B cell (primary cell): ENCODE measurements at regions not wholly inside any gene's neighbourhood (a gene's known extent, or its start where the extent isn't known, plus 50 kb on each side); places are given as distances from the start of the nearest gene placed in this dataset.

Experiments
- ATAC-seq: fragments of 200-7000 bp; cut with Tn5 transposase; one replicate; pipeline ENCODE4 v1.10.0; 2021; ENCODE audit warnings: low read depth, mild to moderate bottlenecking, moderate number of reproducible peaks, moderate library complexity
- CTCF ChIA-PET: fragments of 350-600 bp; sonication (Branson Sonifier 250); formaldehyde crosslinking; loops from one replicate; lab custom pipeline; 2021; ENCODE audit warnings: antibody characterized with exemption, inconsistent platforms; lab: Charles Lee
- POLR2A ChIA-PET: fragments of 350-600 bp; sonication (Branson Sonifier 250); formaldehyde crosslinking; loops from one replicate; lab custom pipeline; 2021; ENCODE audit warnings: antibody characterized with exemption; lab: Charles Lee
- DNase-seq: peaks from one replicate; pipeline ENCODE4 v3.0.0; 2013
- H2AFZ ChIP-seq: 2 replicates; pipeline ENCODE4 v1.6.1; 2012; ENCODE audit warnings: mild to moderate bottlenecking, low read depth, low read length; ENCODE audit not compliant: insufficient read depth, poor library complexity, severe bottlenecking
- H3K27ac ChIP-seq, 2 donors: 1 replicate in 1 of 2; 2 replicates in 1 of 2; pipeline ENCODE4 v1.5.1; 2012 to 2013; ENCODE audit warnings: low read length in 2 of 2, mild to moderate bottlenecking in 2 of 2, moderate library complexity in 1 of 2
- H3K27me3 ChIP-seq, 4 experiments: fragments of 200-600 bp in 1 of 4; sonication (generic) in 1 of 4; replicated peaks in 1 of 4; 1 replicate in 2 of 4; 2 replicates in 2 of 4; pipeline versions ENCODE4 v1.6.1 to v1.7.0; 2013 to 2016; ENCODE audit warnings: low read length in 3 of 4, mild to moderate bottlenecking in 2 of 4, mixed read lengths in 1 of 4, moderate library complexity in 1 of 4; ENCODE audit not compliant: insufficient read depth in 4 of 4, control insufficient read depth in 3 of 4; ENCODE audit errors: control extremely low read depth in 1 of 4
- H3K36me3 ChIP-seq, 2 experiments: replicated peaks in 1 of 2; 1 replicate in 1 of 2; 2 replicates in 1 of 2; pipeline versions ENCODE4 v1.6.1 to v1.7.1; 2013; ENCODE audit warnings: low read length in 1 of 2; ENCODE audit not compliant: insufficient read depth in 2 of 2, control insufficient read depth in 1 of 2; ENCODE audit errors: control extremely low read depth in 1 of 2, extremely low read depth in 1 of 2
- H3K4me1 ChIP-seq, 2 donors: fragments of 200-600 bp in 1 of 2; sonication (generic) in 1 of 2; 1 replicate in 1 of 2; 2 replicates in 1 of 2; pipeline versions ENCODE4 v1.5.1 to v1.6.1; 2013 to 2017; ENCODE audit warnings: low read length in 2 of 2; ENCODE audit not compliant: control insufficient read depth in 2 of 2, insufficient read depth in 2 of 2
- H3K4me2 ChIP-seq: replicated peaks from 2 replicates; pipeline ENCODE3; 2012; ENCODE audit warnings: mild to moderate bottlenecking, low read depth, low read length; ENCODE audit not compliant: poor library complexity, severe bottlenecking
- H3K4me3 ChIP-seq, 5 experiments: fragments of 200-600 bp in 1 of 5; sonication (generic) in 1 of 5; 1 replicate in 3 of 5; 2 replicates in 2 of 5; pipeline versions ENCODE4 v1.5.1 to v1.7.0; 2011 to 2016; ENCODE audit warnings: low read length in 4 of 5, mild to moderate bottlenecking in 4 of 5, low read depth in 2 of 5, control low read depth in 1 of 5, moderate library complexity in 1 of 5; ENCODE audit not compliant: insufficient read depth in 1 of 5; ENCODE audit errors: control extremely low read depth in 1 of 5, extremely low read depth in 1 of 5
- H3K79me2 ChIP-seq: fragments of 200-600 bp; sonication (generic); one replicate; pipeline ENCODE4 v1.6.0; 2016; ENCODE audit warnings: low read length; ENCODE audit not compliant: control insufficient read depth, insufficient read depth
- H3K9ac ChIP-seq: fragments of 200-600 bp; sonication (generic); 2 replicates; pipeline ENCODE4 v1.6.1; 2017; ENCODE audit warnings: mild to moderate bottlenecking, low read length, moderate library complexity
- H3K9me3 ChIP-seq, 3 donors: one replicate each; pipeline versions ENCODE4 v1.6.1 to v1.7.1; 2013; ENCODE audit warnings: low read length in 2 of 3; ENCODE audit not compliant: control insufficient read depth in 2 of 3, insufficient read depth in 1 of 3; ENCODE audit errors: control extremely low read depth in 1 of 3
- H4K20me1 ChIP-seq: 2 replicates; pipeline ENCODE4 v1.6.0; 2012; ENCODE audit warnings: mild to moderate bottlenecking, low read length; ENCODE audit not compliant: insufficient read depth, control insufficient read depth, poor library complexity, severe bottlenecking
- H3K27ac Mint-ChIP-seq: one replicate; pipeline ENCODE4 v1.8.0; 2021; ENCODE audit warnings: mixed read lengths
- H3K27me3 Mint-ChIP-seq: one replicate; pipeline ENCODE4 v1.8.0; 2021; ENCODE audit warnings: mixed read lengths
- H3K4me1 Mint-ChIP-seq: one replicate; pipeline ENCODE4 v1.8.0; 2021; ENCODE audit warnings: mixed read lengths
- H3K4me3 Mint-ChIP-seq: one replicate; pipeline ENCODE4 v1.8.0; 2021; ENCODE audit warnings: mixed read lengths
- H3K9me3 Mint-ChIP-seq: one replicate; pipeline ENCODE4 v1.8.0; 2022; ENCODE audit warnings: mixed read lengths; ENCODE audit not compliant: insufficient read depth
- EZH2 ChIP-seq: IDR thresholded peaks from 2 replicates; pipeline ENCODE4 v1.6.1; 2012; ENCODE audit warnings: borderline replicate concordance, low read depth, mild to moderate bottlenecking, moderate library complexity, low read length; ENCODE audit not compliant: insufficient read depth, poor library complexity, severe bottlenecking
- WGBS: methylation state at CpG from one replicate; pipeline ENCODE4 v1.1.5; 2013; ENCODE audit warnings: missing lambda C conversion rate; ENCODE audit not compliant: insufficient coverage; 5-methylcytosine and 5-hydroxymethylcytosine counted together
- intact Hi-C: fragments of 100-400 bp; cut with micrococcal nuclease; formaldehyde crosslinking; loops from one replicate; pipeline ENCODE4 v1.10.0; 2022
- TF ChIP-seq, protein P1 (sequence below): fragments of 200-600 bp; IDR thresholded peaks from one replicate; pipeline ENCODE4 v1.8.0; 2022; ENCODE audit warnings: antibody characterized with exemption, mild to moderate bottlenecking

DNA sequence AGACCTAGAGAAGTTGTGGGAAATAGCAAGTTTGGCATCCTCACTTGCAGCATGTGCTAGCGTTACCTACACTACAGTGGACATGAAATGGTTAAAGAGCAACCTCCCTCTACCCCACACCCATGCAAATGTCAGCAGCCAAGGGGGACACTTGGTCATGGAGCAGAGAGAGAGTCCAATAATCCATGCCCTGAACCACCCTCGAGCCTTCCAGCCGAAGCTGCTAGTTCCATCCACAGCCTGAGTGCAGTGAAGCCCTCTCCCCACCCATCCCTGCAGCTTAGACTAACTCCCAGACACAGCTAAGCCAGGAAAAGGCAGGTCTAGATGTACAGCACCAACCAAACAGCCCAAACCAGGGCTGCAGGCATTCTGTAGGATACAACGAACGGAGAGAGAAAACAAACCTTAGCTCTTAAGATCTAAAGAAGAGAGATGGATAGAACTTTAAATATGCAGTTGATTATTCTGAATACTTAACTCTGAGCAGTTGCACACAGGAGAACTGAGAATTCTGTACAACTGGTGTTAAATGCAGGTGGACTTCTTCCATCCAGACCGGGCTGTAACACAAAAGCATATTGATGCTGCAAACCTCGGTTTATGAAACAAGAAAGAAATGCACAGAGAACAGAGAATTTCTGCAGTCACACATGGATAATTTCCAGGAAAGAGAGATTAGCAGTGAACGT lies 93.8 kb downstream of the SALL1 start:
- H3K4me3 Mint-ChIP-seq, result no peak overlapping the region
- H4K20me1 ChIP-seq, result no peaks in the 10 kb centered on the region
- no peak for DNase-seq
- no peak overlapping the region for H2AFZ ChIP-seq
- TF ChIP-seq EZH2, result no peak
- TF ChIP-seq, protein P1, sequence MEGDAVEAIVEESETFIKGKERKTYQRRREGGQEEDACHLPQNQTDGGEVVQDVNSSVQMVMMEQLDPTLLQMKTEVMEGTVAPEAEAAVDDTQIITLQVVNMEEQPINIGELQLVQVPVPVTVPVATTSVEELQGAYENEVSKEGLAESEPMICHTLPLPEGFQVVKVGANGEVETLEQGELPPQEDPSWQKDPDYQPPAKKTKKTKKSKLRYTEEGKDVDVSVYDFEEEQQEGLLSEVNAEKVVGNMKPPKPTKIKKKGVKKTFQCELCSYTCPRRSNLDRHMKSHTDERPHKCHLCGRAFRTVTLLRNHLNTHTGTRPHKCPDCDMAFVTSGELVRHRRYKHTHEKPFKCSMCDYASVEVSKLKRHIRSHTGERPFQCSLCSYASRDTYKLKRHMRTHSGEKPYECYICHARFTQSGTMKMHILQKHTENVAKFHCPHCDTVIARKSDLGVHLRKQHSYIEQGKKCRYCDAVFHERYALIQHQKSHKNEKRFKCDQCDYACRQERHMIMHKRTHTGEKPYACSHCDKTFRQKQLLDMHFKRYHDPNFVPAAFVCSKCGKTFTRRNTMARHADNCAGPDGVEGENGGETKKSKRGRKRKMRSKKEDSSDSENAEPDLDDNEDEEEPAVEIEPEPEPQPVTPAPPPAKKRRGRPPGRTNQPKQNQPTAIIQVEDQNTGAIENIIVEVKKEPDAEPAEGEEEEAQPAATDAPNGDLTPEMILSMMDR, result no peak
- no peaks in the 10 kb centered on the region for H3K4me1 ChIP-seq
- WGBS, result 74% methylated on average over 4 of the region's 8 CpGs
- ChIA-PET CTCF (no interaction called here), POLR2A (no interaction called here)
- H3K27me3 ChIP-seq, result peaks cover 0 to 2% (median 0%) of the 10 kb centered on the region in 4 experiments
- no peaks in the 10 kb centered on the region for H3K9me3 ChIP-seq
- intact Hi-C loops, result no loop called here
- H3K4me3 ChIP-seq, result no peak overlapping the region
- no peaks in the 10 kb centered on the region for H3K9me3 Mint-ChIP-seq
- no peak overlapping the region for H3K27ac Mint-ChIP-seq
- no peaks in the 10 kb centered on the region for H3K36me3 ChIP-seq
- H3K27me3 Mint-ChIP-seq, result no peaks in the 10 kb centered on the region
- H3K4me2 ChIP-seq, result no peak overlapping the region
- no peak for ATAC-seq
- no peak overlapping the region for H3K9ac ChIP-seq
- H3K79me2 ChIP-seq, result no peaks in the 10 kb centered on the region
- H3K27ac ChIP-seq, result no peak overlapping the region
- no peaks in the 10 kb centered on the region for H3K4me1 Mint-ChIP-seq

DNA sequence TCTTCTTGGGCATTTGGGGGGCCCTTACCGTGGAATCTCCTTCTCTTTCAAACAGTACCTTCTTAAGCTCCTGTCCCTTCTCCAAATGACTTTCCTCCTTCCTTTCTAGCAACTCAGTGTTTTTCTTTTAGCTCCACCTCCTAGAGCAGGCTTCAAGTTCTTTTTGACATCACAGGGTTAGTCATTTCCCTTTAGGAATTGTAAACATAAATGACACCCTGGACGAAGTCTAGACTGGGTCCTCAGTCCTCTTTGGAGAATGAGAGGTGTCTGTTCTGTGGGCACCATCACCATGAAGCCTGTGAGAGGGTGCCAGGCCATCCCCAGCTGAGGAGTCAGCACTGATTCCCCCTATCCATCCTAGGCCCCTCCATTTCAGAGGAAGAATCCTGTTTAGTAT lies 94.7 kb downstream of the SALL1 start:
- ATAC-seq, result no peak
- WGBS, result 56% methylated on average over 2 of the region's 2 CpGs
- Mint-ChIP-seq H3K27me3 (no peaks in the 10 kb centered on the region), H3K27ac (no peak overlapping the region), H3K4me1 (no peaks in the 10 kb centered on the region), H3K4me3 (no peak overlapping the region), H3K9me3 (no peaks in the 10 kb centered on the region)
- Histone ChIP-seq H3K9ac (no peak overlapping the region), H3K9me3 (no peaks in the 10 kb centered on the region), H3K4me1 (no peaks in the 10 kb centered on the region), H4K20me1 (no peaks in the 10 kb centered on the region), H3K4me3 (no peak overlapping the region), H3K79me2 (no peaks in the 10 kb centered on the region), H3K27me3 (peaks cover 0 to 2% (median 0%) of the 10 kb centered on the region in 4 experiments), H3K27ac (no peak overlapping the region), H2AFZ (no peak overlapping the region), H3K36me3 (no peaks in the 10 kb centered on the region), H3K4me2 (no peak overlapping the region)
- TF ChIP-seq, protein P1, result no peak
- TF ChIP-seq EZH2, result no peak
- no peak for DNase-seq
- intact Hi-C loops, result no loop called here
- ChIA-PET CTCF (no interaction called here), POLR2A (no interaction called here)
